HG02588 (cell line): ENCODE measurements at regions not wholly inside any gene's neighbourhood (a gene's known extent, or its start where the extent isn't known, plus 50 kb on each side); places are given as distances from the start of the nearest gene placed in this dataset.

Source experiments
- ATAC-seq: cut with Tn5 transposase; IDR thresholded peaks from one replicate; pipeline ENCODE4 v1.9.1; 2021; ENCODE audit warnings: mild to moderate bottlenecking, moderate library complexity; ENCODE audit not compliant: unreplicated experiment

DNA sequence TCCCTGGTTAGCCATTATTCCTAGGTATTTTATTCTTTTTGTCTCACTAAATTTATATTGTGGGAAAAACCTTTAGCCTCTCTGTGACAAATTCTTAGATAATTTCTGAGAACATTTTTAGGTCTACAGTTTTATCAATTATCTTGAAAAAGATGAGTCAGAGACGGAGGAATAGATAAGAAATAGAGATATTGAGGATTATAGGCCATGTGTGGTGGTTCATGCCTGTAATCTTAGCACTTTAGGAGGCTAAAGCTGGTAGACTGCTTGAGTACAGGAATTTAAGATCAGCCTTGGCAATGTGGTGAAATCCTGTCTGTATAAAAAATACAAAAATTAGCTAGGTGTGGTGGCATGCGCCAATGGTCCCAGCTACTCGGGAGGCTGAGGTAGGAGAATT is 960.2 kb downstream of the SQOR start:
- no peak for ATAC-seq

DNA sequence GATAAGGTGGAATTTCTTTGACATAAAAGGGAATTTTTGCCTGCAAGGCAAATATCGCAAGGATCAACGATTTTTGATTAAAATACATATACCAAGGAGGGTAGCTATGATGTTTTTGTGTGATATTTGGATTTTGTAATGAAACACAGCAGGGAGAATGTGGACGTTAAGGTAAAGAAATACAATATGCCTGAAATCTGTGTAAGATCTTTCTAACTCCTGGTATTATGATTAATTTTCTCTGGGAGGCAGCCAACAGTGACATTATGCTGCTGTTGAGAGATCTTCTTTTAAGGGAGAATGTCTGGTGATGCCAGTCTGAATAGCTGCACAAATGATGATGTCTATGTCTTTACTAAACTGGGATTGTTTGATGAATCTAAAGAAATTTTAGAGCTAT is 972.2 kb downstream of the SQOR start:
- ATAC-seq = no peak

- ATAC-seq = no peak
Observed at GRCh38 chr15:46616033-46616432, 981.2 kb downstream of the SQOR start.

GRCh38 chr15:46617507-46617906 is 982.7 kb downstream of the SQOR start:
- ATAC-seq = no peak

DNA sequence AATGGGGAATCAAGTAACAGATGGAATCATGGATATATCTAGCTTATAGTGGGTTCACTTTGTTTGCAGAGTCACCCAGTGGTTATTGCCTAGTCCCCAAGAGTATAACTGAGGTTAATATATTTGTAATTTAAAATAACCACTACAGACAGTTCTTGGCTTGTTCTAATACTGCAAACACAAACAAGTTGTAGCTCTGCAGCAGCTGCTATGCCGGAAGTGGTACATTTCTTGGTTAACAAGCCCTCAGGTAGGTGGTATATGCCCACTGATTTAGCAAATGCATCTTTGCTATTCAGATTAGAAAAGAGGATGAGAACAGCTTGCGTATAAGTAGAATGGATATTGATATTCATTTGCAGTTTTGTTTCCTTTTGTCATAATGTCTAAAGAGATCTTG is 984.2 kb downstream of the SQOR start:
- ATAC-seq = no peak

- no peak for ATAC-seq
Observed at GRCh38 chr15:46620392-46621013, 985.7 kb downstream of the SQOR start.

- ATAC-seq = no peak
Observed at GRCh38 chr15:46622851-46623250, 988.0 kb downstream of the SQOR start.

DNA sequence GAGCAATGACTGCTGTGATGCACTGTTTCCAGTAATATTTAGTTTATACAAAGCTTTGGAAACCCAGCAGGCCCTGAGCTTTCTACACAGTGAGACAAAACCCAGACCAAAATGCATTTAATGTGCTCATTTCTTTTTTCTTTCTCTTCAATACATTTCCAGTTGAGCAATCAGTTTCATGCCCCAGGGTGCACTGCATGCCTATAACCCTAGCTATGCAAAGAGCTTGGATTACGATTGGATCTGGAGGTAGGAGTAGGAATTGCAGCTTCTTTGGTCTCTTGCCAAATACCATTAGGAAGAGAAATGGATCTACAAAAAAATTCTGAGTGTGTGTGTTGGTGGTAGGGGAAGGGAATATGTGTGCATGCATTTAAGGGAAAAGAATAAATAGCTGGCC is 1001.4 kb downstream of the SQOR start:
- no peak for ATAC-seq

- no peak for ATAC-seq
Observed at GRCh38 chr15:46644501-46645481, 1010.0 kb downstream of the SQOR start.

DNA sequence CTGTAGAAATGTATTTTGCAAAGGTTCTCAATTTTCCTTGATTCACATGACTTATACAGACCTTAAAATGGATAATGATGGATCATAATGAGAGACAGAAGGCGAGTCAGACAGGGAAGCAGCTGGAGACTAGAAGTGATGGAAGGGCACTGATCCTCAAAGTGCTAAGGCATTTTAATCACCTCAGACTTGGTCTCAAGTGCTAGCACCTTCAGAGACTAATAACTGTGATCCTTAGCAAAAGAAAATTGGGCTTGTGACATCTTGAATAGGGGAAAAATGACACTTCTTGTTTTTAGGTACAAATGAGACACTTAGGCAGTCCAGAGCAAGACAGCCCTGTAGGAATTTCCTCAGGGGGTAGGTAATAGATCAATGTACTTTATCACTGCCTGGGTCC is 1011.7 kb downstream of the SQOR start:
- ATAC-seq = no peak

- no peak for ATAC-seq
Observed at GRCh38 chr15:46647046-46647445, 1012.2 kb downstream of the SQOR start.

DNA sequence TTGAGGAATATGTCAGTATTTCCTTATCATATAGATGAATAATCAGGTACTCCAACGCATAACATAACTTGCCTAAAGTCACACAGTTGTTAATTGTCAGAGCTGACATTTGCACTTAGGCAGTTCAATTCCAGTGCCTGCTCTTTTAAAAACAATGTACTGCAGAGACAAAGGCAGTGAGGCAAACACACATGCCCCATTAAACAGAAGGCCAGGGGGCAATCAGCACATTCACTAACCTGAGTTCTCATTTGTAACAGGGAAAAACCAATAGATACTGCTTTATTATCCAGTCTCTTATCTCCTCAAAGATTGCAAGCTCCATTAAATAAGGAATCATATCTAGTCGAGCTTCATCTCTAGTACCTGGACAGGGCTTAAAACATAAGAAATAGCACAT is 1017.4 kb downstream of the SQOR start:
- no peak for ATAC-seq

GRCh38 chr15:46654993-46655392 is 1020.2 kb downstream of the SQOR start:
- ATAC-seq = no peak

- ATAC-seq = no peak
Observed at GRCh38 chr15:46660096-46660842, 1025.4 kb downstream of the SQOR start.

GRCh38 chr15:46670258-46670657 is 1035.4 kb downstream of the SQOR start:
- no peak for ATAC-seq

- no peak for ATAC-seq
Observed at GRCh38 chr15:46671336-46671735, 1036.5 kb downstream of the SQOR start.

- ATAC-seq = no peak
Observed at GRCh38 chr15:46672041-46672440, 1037.2 kb downstream of the SQOR start.

DNA sequence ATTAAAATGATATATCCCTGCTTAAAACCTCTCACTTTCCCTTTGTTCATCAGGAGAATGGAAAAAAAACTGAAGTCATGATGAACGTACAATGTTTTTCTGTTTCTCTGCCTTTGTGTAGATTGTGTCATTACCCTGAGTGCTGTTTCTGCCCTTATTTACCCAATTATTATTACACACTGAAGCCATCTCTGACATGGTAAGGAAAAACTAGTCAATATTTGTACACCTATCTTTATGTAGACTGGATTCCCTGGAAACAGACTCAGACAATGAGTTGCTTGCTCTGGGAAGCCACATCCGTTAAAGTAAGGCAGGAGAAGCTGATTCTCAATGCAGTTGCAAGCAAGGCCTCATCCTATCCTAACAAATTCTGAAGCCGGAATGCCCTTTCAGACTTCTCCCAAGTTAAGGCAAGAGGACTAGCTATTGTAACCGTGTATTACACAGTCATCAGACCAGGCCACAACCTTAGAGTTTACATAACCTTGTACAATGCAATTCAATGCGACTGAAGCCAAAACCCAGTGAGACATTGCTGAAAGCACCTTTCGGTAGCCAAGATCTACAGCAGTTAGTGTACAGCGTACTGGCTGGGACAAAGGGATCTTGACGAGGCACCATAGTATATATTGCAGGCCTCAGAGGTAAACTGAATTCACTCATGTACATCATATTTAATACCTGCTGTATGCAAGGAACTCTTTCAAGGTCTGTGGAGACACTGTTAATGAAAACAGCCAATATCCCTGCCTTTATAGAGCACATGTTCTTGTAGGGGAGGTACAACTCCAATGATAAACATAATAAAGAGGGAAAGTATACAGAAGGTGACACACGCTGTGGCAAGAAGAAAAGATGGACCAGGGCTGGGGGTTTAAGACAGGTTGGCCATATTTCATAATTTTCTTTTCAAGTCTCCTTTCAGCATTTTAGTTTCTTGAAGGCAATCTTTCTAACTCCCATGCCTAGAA is 1040.8 kb upstream of the SEMA6D start:
- no peak for ATAC-seq

- no peak for ATAC-seq
Observed at GRCh38 chr15:46677491-46677890, 1039.8 kb upstream of the SEMA6D start.

GRCh38 chr15:46681901-46682300 is 1035.4 kb upstream of the SEMA6D start:
- no peak for ATAC-seq
